Neutrophil (primary cell): ENCODE measurements at regions not wholly inside any gene's neighbourhood (a gene's known extent, or its start where the extent isn't known, plus 50 kb on each side); places are given as distances from the start of the nearest gene placed in this dataset.

Source experiments
- H3K27ac ChIP-seq: fragments of 200-600 bp; sonication (generic); 2 replicates; pipeline ENCODE4 v1.5.1; 2016; ENCODE audit warnings: mild to moderate bottlenecking, moderate library complexity
- H3K27me3 ChIP-seq: fragments of 200-600 bp; sonication (generic); 2 replicates; pipeline ENCODE4 v1.6.0; 2016; ENCODE audit warnings: mild to moderate bottlenecking
- H3K36me3 ChIP-seq: fragments of 200-600 bp; sonication (generic); 2 replicates; pipeline ENCODE4 v1.5.1; 2017
- H3K4me1 ChIP-seq, 2 experiments: fragments of 200-600 bp in 1 of 2; sonication (generic) in 1 of 2; 1 replicate in 1 of 2; 2 replicates in 1 of 2; pipeline versions ENCODE4 v1.5.1 to v1.6.1; 2013 to 2016; ENCODE audit warnings: low read depth in 1 of 2, low read length in 1 of 2, mild to moderate bottlenecking in 1 of 2, moderate library complexity in 1 of 2; ENCODE audit not compliant: control insufficient read depth in 1 of 2, insufficient read depth in 1 of 2
- H3K4me3 ChIP-seq, 2 experiments: fragments of 200-600 bp in 1 of 2; sonication (generic) in 1 of 2; 1 replicate in 1 of 2; 2 replicates in 1 of 2; pipeline ENCODE4 v1.5.1; 2013 to 2016; ENCODE audit warnings: low read depth in 1 of 2, low read length in 1 of 2, mild to moderate bottlenecking in 1 of 2, moderate library complexity in 1 of 2
- H3K9me3 ChIP-seq: fragments of 200-600 bp; sonication (generic); 2 replicates; pipeline ENCODE4 v1.5.1; 2016
- TF ChIP-seq, protein P1 (sequence below): fragments of 200-600 bp; sonication (generic); IDR thresholded peaks from 2 replicates; pipeline ENCODE4 v1.5.1; 2016; ENCODE audit warnings: antibody characterized with exemption

DNA sequence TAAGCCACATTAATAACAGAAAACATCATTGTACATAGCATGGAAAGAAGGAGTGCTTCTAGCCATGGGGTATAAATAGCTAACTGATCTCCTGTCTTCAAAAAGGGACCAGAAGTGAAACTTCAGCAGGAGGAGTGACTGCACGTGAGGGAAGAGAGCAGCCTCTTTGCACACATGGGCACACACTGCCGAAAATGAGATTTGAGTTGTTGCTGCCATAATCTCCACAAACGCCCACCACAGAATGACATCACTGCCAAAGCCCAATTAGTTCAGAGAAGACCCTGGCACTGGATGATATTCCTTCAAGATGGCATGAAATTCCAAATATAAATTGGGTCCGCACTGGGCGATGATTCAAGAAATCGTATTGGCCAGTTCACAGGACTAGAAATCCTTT, 238.9 kb upstream of the NR4A3 start:
- H3K36me3 ChIP-seq = no peaks in the 10 kb centered on the region
- peaks cover 18 to 19% of the 10 kb centered on the region in 2 experiments for H3K4me1 ChIP-seq
- H3K27me3 ChIP-seq = no peaks in the 10 kb centered on the region
- no peak overlapping the region for H3K4me3 ChIP-seq
- TF ChIP-seq, protein P1, sequence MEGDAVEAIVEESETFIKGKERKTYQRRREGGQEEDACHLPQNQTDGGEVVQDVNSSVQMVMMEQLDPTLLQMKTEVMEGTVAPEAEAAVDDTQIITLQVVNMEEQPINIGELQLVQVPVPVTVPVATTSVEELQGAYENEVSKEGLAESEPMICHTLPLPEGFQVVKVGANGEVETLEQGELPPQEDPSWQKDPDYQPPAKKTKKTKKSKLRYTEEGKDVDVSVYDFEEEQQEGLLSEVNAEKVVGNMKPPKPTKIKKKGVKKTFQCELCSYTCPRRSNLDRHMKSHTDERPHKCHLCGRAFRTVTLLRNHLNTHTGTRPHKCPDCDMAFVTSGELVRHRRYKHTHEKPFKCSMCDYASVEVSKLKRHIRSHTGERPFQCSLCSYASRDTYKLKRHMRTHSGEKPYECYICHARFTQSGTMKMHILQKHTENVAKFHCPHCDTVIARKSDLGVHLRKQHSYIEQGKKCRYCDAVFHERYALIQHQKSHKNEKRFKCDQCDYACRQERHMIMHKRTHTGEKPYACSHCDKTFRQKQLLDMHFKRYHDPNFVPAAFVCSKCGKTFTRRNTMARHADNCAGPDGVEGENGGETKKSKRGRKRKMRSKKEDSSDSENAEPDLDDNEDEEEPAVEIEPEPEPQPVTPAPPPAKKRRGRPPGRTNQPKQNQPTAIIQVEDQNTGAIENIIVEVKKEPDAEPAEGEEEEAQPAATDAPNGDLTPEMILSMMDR = no peak
- H3K27ac ChIP-seq = no peak overlapping the region
- no peaks in the 10 kb centered on the region for H3K9me3 ChIP-seq

- H3K27me3 ChIP-seq = no peaks in the 10 kb centered on the region
- no peaks in the 10 kb centered on the region for H3K9me3 ChIP-seq
- no peaks in the 10 kb centered on the region for H3K36me3 ChIP-seq
- TF ChIP-seq, protein P1 = no peak
- no peak overlapping the region for H3K27ac ChIP-seq
- peaks cover 4 to 8% of the 10 kb centered on the region in 2 experiments for H3K4me1 ChIP-seq
- H3K4me3 ChIP-seq = no peak overlapping the region
Observed at GRCh38 chr9:99588299-99588698, 233.4 kb upstream of the NR4A3 start.

DNA sequence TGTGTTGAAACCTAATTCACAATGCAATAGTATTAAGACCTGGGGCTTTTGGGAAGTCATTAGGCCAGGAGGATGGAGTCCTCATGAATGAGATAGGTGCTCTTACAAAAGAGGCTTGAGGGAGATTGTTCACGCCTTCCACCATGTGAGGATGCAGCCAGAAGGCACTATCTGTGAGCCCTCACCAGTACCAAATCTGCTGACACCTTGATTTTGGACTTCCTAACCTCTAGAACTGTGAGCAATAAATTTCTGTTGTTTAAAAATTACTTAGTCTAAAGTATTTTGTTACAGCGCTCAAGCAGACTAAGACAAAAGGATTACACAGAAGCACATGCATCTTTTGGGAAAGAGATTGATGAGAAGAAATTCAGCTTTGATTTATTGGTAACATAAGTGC, 232.9 kb upstream of the NR4A3 start:
- TF ChIP-seq, protein P1 = no peak
- Histone ChIP-seq H3K4me1 (peaks cover 4 to 8% of the 10 kb centered on the region in 2 experiments), H3K36me3 (no peaks in the 10 kb centered on the region), H3K27me3 (no peaks in the 10 kb centered on the region), H3K4me3 (no peak overlapping the region), H3K9me3 (no peaks in the 10 kb centered on the region), H3K27ac (no peak overlapping the region)

DNA sequence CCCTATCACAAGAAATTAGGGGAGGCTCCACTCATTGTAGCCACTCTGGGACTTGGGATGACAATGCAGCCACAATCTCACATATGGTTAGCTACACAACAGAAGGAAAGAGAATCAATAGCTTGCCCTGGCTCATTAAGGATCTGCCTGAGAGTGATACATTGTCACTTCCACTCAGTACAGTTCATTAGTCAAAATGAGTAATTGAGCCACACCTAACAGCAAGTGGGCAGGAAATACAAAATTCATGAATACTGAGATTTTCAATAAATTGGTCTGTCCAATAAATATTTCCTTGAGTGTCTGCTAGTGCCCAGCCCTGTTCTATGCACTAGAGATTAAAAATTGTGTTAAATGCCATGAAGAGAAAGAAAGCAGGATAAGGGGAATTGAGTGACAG, 231.3 kb upstream of the NR4A3 start:
- peak overlapping the region; percentile 43 for H3K27ac ChIP-seq
- H3K4me1 ChIP-seq = peaks cover 4 to 8% of the 10 kb centered on the region in 2 experiments
- no peaks in the 10 kb centered on the region for H3K27me3 ChIP-seq

DNA sequence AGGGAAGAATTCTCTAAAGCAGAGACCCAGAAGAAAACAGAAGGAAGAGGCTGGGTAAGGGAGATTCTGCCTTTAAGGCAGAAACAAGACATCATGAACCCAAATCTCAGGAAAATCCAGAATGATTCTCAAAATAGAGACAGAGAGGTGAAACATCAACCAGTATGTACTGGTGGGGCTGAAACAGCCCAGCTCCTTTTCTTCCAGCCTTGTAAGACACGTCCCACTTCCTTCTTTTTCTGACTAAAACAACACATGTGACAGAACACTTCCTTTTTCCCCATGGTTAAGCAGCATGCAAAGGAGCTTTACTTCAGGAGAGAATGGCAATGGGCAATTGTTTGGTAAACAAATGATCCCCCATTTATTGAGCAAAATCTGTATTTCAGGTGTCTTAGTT, 230.8 kb upstream of the NR4A3 start:
- TF ChIP-seq, protein P1 = no peak
- Histone ChIP-seq H3K36me3 (no peaks in the 10 kb centered on the region), H3K27me3 (no peaks in the 10 kb centered on the region), H3K27ac (peak overlapping the region; percentile 43), H3K4me3 (no peak overlapping the region), H3K9me3 (no peaks in the 10 kb centered on the region), H3K4me1 (peaks cover 8% of the 10 kb centered on the region in 2 experiments)

More for the DNA sequence above, 231.3 kb upstream of the NR4A3 start:
- Histone ChIP-seq H3K36me3 (no peaks in the 10 kb centered on the region), H3K4me3 (no peak overlapping the region), H3K9me3 (no peaks in the 10 kb centered on the region)
- TF ChIP-seq, protein P1 = no peak

DNA sequence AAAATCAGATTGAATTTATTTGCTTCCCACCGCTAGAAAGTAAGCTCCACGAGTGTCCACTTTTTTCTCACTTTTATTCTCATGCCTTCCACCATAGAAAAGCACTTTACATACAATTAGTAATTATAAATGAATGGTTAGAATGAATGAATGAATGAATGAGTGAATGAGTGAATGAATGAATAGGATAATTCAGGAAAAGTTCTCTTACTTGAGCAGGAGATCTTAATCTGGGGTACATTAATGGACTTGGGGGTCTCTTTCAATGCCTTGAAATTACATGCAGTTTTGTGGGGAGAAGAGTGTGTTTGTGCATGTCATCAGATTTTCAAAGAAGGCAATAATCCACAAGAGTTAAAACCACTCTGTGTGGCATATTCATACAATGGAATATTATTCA, 229.9 kb upstream of the NR4A3 start:
- no peaks in the 10 kb centered on the region for H3K9me3 ChIP-seq
- no peak overlapping the region for H3K27ac ChIP-seq
- no peaks in the 10 kb centered on the region for H3K27me3 ChIP-seq
- no peak overlapping the region for H3K4me3 ChIP-seq
- no peaks in the 10 kb centered on the region for H3K36me3 ChIP-seq
- peaks cover 8 to 13% of the 10 kb centered on the region in 2 experiments for H3K4me1 ChIP-seq
- TF ChIP-seq, protein P1 = no peak
